Lower leg skin (tissue), 4 donors: ENCODE measurements at regions not wholly inside any gene's neighbourhood (a gene's known extent, or its start where the extent isn't known, plus 50 kb on each side); places are given as distances from the start of the nearest gene placed in this dataset.

Experiments used
- DNase-seq, 2 donors: peaks; one replicate each; pipeline ENCODE4 v3.0.0-alpha.2; 2019; ENCODE audit warnings: low spot score in 2 of 2
- H3K4me3 ChIP-seq: fragments of 200-600 bp; sonication (generic); 2 replicates; pipeline ENCODE4 v1.5.1; 2017; ENCODE audit warnings: mild to moderate bottlenecking, low read depth; ENCODE audit not compliant: poor library complexity, severe bottlenecking
- POLR2A ChIP-seq, 2 donors: fragments of 450-650 bp; IDR thresholded peaks; one replicate each; pipeline ENCODE4 v1.6.1; 2016 to 2017; ENCODE audit warnings: antibody characterized with exemption in 2 of 2, mild to moderate bottlenecking in 1 of 2, moderate library complexity in 1 of 2
- WGBS, 2 donors: methylation state at CpG; one replicate each; pipeline ENCODE4 v1.1.5; 2018; 5-methylcytosine and 5-hydroxymethylcytosine counted together
- intact Hi-C: fragments of 100-400 bp; cut with DNase I; formaldehyde crosslinking; loops from one replicate; pipeline ENCODE4 v1.15.0; 2023; ENCODE audit warnings: low total_unique reads
- TF ChIP-seq, protein P1 (sequence below), 3 donors: fragments of 450-650 bp; IDR thresholded peaks; one replicate each; pipeline ENCODE4 v1.5.1; 2016; ENCODE audit warnings: antibody characterized with exemption in 3 of 3, mild to moderate bottlenecking in 3 of 3, moderate library complexity in 2 of 3

GRCh38 chr1:64393790-64394189 is 76.1 kb upstream of the CACHD1 start:
- 82 to 86% methylated on average over 2 of the region's 2 CpGs for WGBS, 2 donors
- intact Hi-C loops: no loop called here
- TF ChIP-seq POLR2A (IDR thresholded peaks at IDR 0.05): no peak
- TF ChIP-seq, protein P1, sequence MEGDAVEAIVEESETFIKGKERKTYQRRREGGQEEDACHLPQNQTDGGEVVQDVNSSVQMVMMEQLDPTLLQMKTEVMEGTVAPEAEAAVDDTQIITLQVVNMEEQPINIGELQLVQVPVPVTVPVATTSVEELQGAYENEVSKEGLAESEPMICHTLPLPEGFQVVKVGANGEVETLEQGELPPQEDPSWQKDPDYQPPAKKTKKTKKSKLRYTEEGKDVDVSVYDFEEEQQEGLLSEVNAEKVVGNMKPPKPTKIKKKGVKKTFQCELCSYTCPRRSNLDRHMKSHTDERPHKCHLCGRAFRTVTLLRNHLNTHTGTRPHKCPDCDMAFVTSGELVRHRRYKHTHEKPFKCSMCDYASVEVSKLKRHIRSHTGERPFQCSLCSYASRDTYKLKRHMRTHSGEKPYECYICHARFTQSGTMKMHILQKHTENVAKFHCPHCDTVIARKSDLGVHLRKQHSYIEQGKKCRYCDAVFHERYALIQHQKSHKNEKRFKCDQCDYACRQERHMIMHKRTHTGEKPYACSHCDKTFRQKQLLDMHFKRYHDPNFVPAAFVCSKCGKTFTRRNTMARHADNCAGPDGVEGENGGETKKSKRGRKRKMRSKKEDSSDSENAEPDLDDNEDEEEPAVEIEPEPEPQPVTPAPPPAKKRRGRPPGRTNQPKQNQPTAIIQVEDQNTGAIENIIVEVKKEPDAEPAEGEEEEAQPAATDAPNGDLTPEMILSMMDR (IDR thresholded peaks at IDR 0.05): no peak
- DNase-seq: no peak
- no peak overlapping the region for H3K4me3 ChIP-seq

- no peak overlapping the region for H3K4me3 ChIP-seq
- no peak for DNase-seq
- intact Hi-C loops: no loop called here
- no peak for TF ChIP-seq POLR2A (IDR thresholded peaks at IDR 0.05)
- TF ChIP-seq, protein P1 (IDR thresholded peaks at IDR 0.05): no peak
- 89 to 93% methylated on average over 4 of the region's 4 CpGs for WGBS, 2 donors
Measured at GRCh38 chr1:64396817-64397216, 73.1 kb upstream of the CACHD1 start.

- H3K4me3 ChIP-seq: no peak overlapping the region
- no peak for TF ChIP-seq POLR2A (IDR thresholded peaks at IDR 0.05)
- TF ChIP-seq, protein P1 (IDR thresholded peaks at IDR 0.05): no peak
- no peak for DNase-seq
- 70 to 77% methylated on average over 2 of the region's 2 CpGs for WGBS, 2 donors
- intact Hi-C loops: no loop called here
Measured at GRCh38 chr1:64397541-64397940, 72.4 kb upstream of the CACHD1 start.

DNA sequence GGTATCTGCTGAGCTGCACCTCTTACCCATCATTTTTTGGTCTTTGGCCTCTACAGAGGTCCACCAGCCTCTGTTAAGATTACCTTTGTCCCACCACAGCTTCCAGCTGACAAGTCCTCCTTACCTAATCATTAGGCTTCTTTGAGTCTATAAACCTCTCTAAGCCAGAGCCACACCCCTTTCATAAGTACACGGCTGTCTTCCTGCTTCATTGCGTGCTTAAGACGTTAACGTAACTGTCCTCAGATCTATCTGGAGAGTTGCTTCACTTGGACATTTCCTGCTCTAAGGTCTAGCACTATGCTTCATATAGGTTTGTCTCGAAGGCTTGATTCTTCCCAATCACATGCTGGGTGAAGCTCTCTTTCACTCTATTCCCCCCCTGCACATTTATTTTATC is 71.0 kb upstream of the CACHD1 start:
- no peak overlapping the region for H3K4me3 ChIP-seq
- no peak for DNase-seq
- WGBS, 2 donors: 68 to 83% methylated on average over 5 of the region's 5 CpGs
- intact Hi-C loops: no loop called here
- TF ChIP-seq POLR2A (IDR thresholded peaks at IDR 0.05): no peak
- TF ChIP-seq, protein P1 (IDR thresholded peaks at IDR 0.05): no peak

DNA sequence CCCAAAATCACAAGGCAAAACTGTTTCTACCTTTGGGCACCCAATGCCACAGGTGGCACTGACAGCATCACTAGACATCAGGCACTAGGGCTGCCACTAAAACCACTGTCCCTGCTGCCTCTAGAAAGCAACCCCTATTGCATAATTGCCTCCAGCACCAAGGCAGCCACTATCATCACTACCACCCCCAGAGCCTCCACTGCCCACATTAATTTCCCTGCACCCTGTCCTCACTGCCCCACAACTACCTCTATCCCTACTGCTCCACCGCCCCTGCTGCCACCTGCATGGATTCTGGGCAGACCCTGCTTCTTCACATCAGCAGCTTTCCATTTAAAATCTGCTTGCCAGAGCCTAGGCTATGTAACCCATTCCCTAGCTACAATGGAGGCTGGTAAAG is 68.6 kb upstream of the CACHD1 start:
- DNase-seq: no peak
- no peak for TF ChIP-seq POLR2A (IDR thresholded peaks at IDR 0.05)
- TF ChIP-seq, protein P1 (IDR thresholded peaks at IDR 0.05): no peak
- intact Hi-C loops: no loop called here
- WGBS, 2 donors: 92 to 93% methylated on average over 1 of the region's 1 CpG
- no peak overlapping the region for H3K4me3 ChIP-seq

GRCh38 chr1:64403331-64403730 is 66.6 kb upstream of the CACHD1 start:
- intact Hi-C loops: no loop called here
- 76% methylated on average over 3 of the region's 3 CpGs for WGBS, 2 donors
- DNase-seq: no peak
- TF ChIP-seq, protein P1 (IDR thresholded peaks at IDR 0.05): no peak
- no peak for TF ChIP-seq POLR2A (IDR thresholded peaks at IDR 0.05)
- H3K4me3 ChIP-seq: no peak overlapping the region
